Heart left ventricle (tissue), 16 donors: ENCODE measurements at regions not wholly inside any gene's neighbourhood (a gene's known extent, or its start where the extent isn't known, plus 50 kb on each side); places are given as distances from the start of the nearest gene placed in this dataset.

Experiments
- ATAC-seq, 4 donors: fragments of 200-7000 bp; cut with Tn5 transposase; one replicate each; pipeline ENCODE4 v1.9.1; 2020 to 2022; ENCODE audit warnings: moderate library complexity in 4 of 4, mild to moderate bottlenecking in 3 of 4, moderate number of reproducible peaks in 1 of 4
- DNase-seq, 5 donors: peaks; one replicate each; pipeline ENCODE4 v3.0.0-alpha.2; 2020
- H3K27ac ChIP-seq, 12 donors: fragments of 200-600 bp; sonication (generic) in 4 of 12; one replicate each; pipeline versions ENCODE4 v1.5.0 to v1.8.0; 2016 to 2022; ENCODE audit warnings: mild to moderate bottlenecking in 2 of 12
- H3K27me3 ChIP-seq, 9 donors: fragments of 200-600 bp; sonication (generic) in 2 of 9; one replicate each; pipeline versions ENCODE4 v1.5.1 to v1.8.0; 2016 to 2022; ENCODE audit warnings: mild to moderate bottlenecking in 3 of 9
- H3K36me3 ChIP-seq, 9 donors: fragments of 200-600 bp; sonication (generic) in 2 of 9; one replicate each; pipeline versions ENCODE4 v1.5.0 to v1.8.0; 2018 to 2022; ENCODE audit warnings: mild to moderate bottlenecking in 2 of 9
- H3K4me1 ChIP-seq, 12 donors: fragments of 200-600 bp; sonication (generic) in 4 of 12; one replicate each; pipeline versions ENCODE4 v1.5.0 to v1.8.0; 2016 to 2022; ENCODE audit warnings: mild to moderate bottlenecking in 3 of 12
- H3K4me3 ChIP-seq, 12 donors: fragments of 200-600 bp; sonication (generic) in 4 of 12; one replicate each; pipeline versions ENCODE4 v1.5.0 to v1.8.0; 2017 to 2022; ENCODE audit warnings: mild to moderate bottlenecking in 9 of 12, moderate library complexity in 4 of 12
- H3K9me3 ChIP-seq, 12 donors: fragments of 200-600 bp; sonication (generic) in 4 of 12; one replicate each; pipeline versions ENCODE4 v1.5.0 to v1.8.0; 2016 to 2022; ENCODE audit warnings: mild to moderate bottlenecking in 1 of 12
- POLR2A ChIP-seq, 2 donors: fragments of 450-650 bp; IDR thresholded peaks; one replicate each; pipeline ENCODE4 v1.6.1; 2017; ENCODE audit warnings: antibody characterized with exemption in 2 of 2, mild to moderate bottlenecking in 2 of 2, moderate library complexity in 2 of 2
- WGBS, 4 donors: extraction: QIAGEN DNeasy Blood & Tissue Kit in 2 of 4; methylation state at CpG; one replicate each; pipeline versions ENCODE4 v1.1.5 to v1.1.7; 2013 to 2018; 5-methylcytosine and 5-hydroxymethylcytosine counted together
- intact Hi-C, 10 donors: fragments of 100-400 bp; cut with DNase I; formaldehyde crosslinking; loops; one replicate each; pipeline versions ENCODE4 v1.11.1 to v1.14.2; 2022
- TF ChIP-seq, protein P1 (sequence below), 12 donors: fragments of 200-600 bp; sonication (generic) in 4 of 12; IDR thresholded peaks; one replicate each; pipeline versions ENCODE4 v1.5.0 to v1.8.0; 2018 to 2022; ENCODE audit warnings: antibody characterized with exemption in 12 of 12, mild to moderate bottlenecking in 5 of 12
- donor health status: ischemic (EF 13 %, LVEDD 7.1; RV severe dilation, severe dysfunction).
- donor health status: healthy with polysubstance abuse.
- donor health status: DM: no; HTN: yes; CAD: no.
- donor health status: DM: no; HTN: no; CAD: no.
- donor health status: ischemic (EF 25% LVEDD 6.9; RV normal size, moderate dysfunction).
- donor health status: ischemic (EF 25% LVEDD 5.7; RV mildly dilated, moderate dysfunction).
- donor health status: healthy.
- donor health status: DM: yes; HTN: yes; CAD: no.
- donor health status: ischemic (EF 35%, LVEDD 5.7; RV mildly dilated, moderate dysfunction).
- donor health status: nonischemic (EF 11% LVEDD 7.7; RV severe dilation, severe dysfunction).
- donor health status: DM: yes; HTN: yes; CAD: no.
- donor health status: PGD.
- donor health status: ischemic (EF 29% LVEDD 5.4; RV normal size, mild dysfunction).
- donor health status: nonischemic (EF 23%, LVEDD 6.1; RV moderate dilation, normal function).

GRCh38 chr17:65394811-65395472, 166.5 kb downstream of the AXIN2 start:
- 45 to 72% (median 64%) methylated on average over 3 of the region's 3 CpGs for WGBS, 4 donors
- TF ChIP-seq POLR2A (IDR thresholded peaks at IDR 0.05): no peak
- TF ChIP-seq, protein P1, sequence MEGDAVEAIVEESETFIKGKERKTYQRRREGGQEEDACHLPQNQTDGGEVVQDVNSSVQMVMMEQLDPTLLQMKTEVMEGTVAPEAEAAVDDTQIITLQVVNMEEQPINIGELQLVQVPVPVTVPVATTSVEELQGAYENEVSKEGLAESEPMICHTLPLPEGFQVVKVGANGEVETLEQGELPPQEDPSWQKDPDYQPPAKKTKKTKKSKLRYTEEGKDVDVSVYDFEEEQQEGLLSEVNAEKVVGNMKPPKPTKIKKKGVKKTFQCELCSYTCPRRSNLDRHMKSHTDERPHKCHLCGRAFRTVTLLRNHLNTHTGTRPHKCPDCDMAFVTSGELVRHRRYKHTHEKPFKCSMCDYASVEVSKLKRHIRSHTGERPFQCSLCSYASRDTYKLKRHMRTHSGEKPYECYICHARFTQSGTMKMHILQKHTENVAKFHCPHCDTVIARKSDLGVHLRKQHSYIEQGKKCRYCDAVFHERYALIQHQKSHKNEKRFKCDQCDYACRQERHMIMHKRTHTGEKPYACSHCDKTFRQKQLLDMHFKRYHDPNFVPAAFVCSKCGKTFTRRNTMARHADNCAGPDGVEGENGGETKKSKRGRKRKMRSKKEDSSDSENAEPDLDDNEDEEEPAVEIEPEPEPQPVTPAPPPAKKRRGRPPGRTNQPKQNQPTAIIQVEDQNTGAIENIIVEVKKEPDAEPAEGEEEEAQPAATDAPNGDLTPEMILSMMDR (IDR thresholded peaks at IDR 0.05): no peak
- DNase-seq (no peak), ATAC-seq (no peak)
- intact Hi-C loops: no loop called here
- Histone ChIP-seq H3K36me3 (no peaks in the 10 kb centered on the region), H3K9me3 (peaks cover 0 to 8% (median 0%) of the 10 kb centered on the region in 12 donors), H3K27ac (no peak overlapping the region), H3K4me1 (no peaks in the 10 kb centered on the region), H3K4me3 (no peak overlapping the region), H3K27me3 (peaks cover 0 to 3% (median 0%) of the 10 kb centered on the region in 9 donors)

- DNase-seq: no peak
- H3K27me3 ChIP-seq: peaks cover 0 to 3% (median 0%) of the 10 kb centered on the region in 9 donors
- H3K36me3 ChIP-seq: no peaks in the 10 kb centered on the region
- TF ChIP-seq, protein P1 (IDR thresholded peaks at IDR 0.05): no peak
- no peak for TF ChIP-seq POLR2A (IDR thresholded peaks at IDR 0.05)
- H3K27ac ChIP-seq: no peak overlapping the region
- intact Hi-C loops: no loop called here
- H3K9me3 ChIP-seq: peaks cover 0 to 8% (median 0%) of the 10 kb centered on the region in 12 donors
- no peaks in the 10 kb centered on the region for H3K4me1 ChIP-seq
- no peak overlapping the region for H3K4me3 ChIP-seq
- no peak for ATAC-seq
- WGBS, 4 donors: 73 to 78% (median 75%) methylated on average over 4 of the region's 4 CpGs
Measured at GRCh38 chr17:65393514-65393913, 167.9 kb downstream of the AXIN2 start.

GRCh38 chr17:65389949-65390348, 171.5 kb downstream of the AXIN2 start:
- 57 to 68% (median 59%) methylated on average over 4 of the region's 4 CpGs for WGBS, 4 donors
- no peak for ATAC-seq
- H3K4me3 ChIP-seq: no peak overlapping the region
- TF ChIP-seq, protein P1 (IDR thresholded peaks at IDR 0.05): no peak
- no peak for TF ChIP-seq POLR2A (IDR thresholded peaks at IDR 0.05)
- no peak overlapping the region for H3K27ac ChIP-seq
- no peaks in the 10 kb centered on the region for H3K9me3 ChIP-seq
- intact Hi-C loops: no loop called here
- no peaks in the 10 kb centered on the region for H3K4me1 ChIP-seq
- peaks cover 0 to 3% (median 0%) of the 10 kb centered on the region in 9 donors for H3K27me3 ChIP-seq
- no peaks in the 10 kb centered on the region for H3K36me3 ChIP-seq
- no peak for DNase-seq

- DNase-seq (no peak), ATAC-seq (no peak)
- no peaks in the 10 kb centered on the region for H3K4me1 ChIP-seq
- H3K27me3 ChIP-seq: peaks cover 0 to 3% (median 0%) of the 10 kb centered on the region in 9 donors
- no peak overlapping the region for H3K4me3 ChIP-seq
- no peak for TF ChIP-seq POLR2A (IDR thresholded peaks at IDR 0.05)
- TF ChIP-seq, protein P1 (IDR thresholded peaks at IDR 0.05): no peak
- no peaks in the 10 kb centered on the region for H3K36me3 ChIP-seq
- no peak overlapping the region for H3K27ac ChIP-seq
- intact Hi-C loops: no loop called here
- 51 to 94% (median 93%) methylated on average over 1 of the region's 1 CpG for WGBS, 4 donors
- H3K9me3 ChIP-seq: no peaks in the 10 kb centered on the region
Measured at GRCh38 chr17:65389426-65389825, 172.0 kb downstream of the AXIN2 start.
